Bronchial epithelial cell (primary cell): ENCODE measurements at regions not wholly inside any gene's neighbourhood (a gene's known extent, or its start where the extent isn't known, plus 50 kb on each side); places are given as distances from the start of the nearest gene placed in this dataset.

Source experiments
- DNase-seq: peaks from one replicate; pipeline ENCODE4 v3.0.0-alpha.2; 2010; ENCODE audit warnings: low read depth
- FAIRE-seq: peaks from 2 replicates; lab custom pipeline; 2011; peaks lifted over from hg19 to GRCh38; lab: Jason Lieb, UNC
- H3K27me3 ChIP-seq: 2 replicates; pipeline ENCODE4 v1.5.1; 2011; ENCODE audit warnings: low read length; ENCODE audit not compliant: control insufficient read depth, insufficient read depth
- H3K36me3 ChIP-seq: 2 replicates; pipeline ENCODE4 v1.5.1; 2011; ENCODE audit warnings: low read length; ENCODE audit not compliant: control insufficient read depth, insufficient read depth
- H3K4me3 ChIP-seq: 2 replicates; pipeline ENCODE4 v1.5.1; 2011; ENCODE audit warnings: mild to moderate bottlenecking, low read depth, low read length, control low read depth
- TF ChIP-seq, protein P1 (sequence below): IDR thresholded peaks from 2 replicates; pipeline ENCODE4 v1.5.1; 2011; ENCODE audit warnings: mild to moderate bottlenecking, moderate library complexity, low read length, control low read depth, inconsistent platforms; ENCODE audit not compliant: insufficient read depth, severe bottlenecking

- FAIRE-seq: no peak
- no peak overlapping the region for H3K4me3 ChIP-seq
Measured at GRCh38 chr2:194562329-194562728, 1094.7 kb upstream of the SLC39A10 start.

GRCh38 chr2:194559964-194560363, 1097.1 kb upstream of the SLC39A10 start:
- Histone ChIP-seq H3K27me3 (no peaks in the 10 kb centered on the region), H3K4me3 (no peak overlapping the region), H3K36me3 (no peaks in the 10 kb centered on the region)
- DNase-seq: no peak
- TF ChIP-seq, protein P1, sequence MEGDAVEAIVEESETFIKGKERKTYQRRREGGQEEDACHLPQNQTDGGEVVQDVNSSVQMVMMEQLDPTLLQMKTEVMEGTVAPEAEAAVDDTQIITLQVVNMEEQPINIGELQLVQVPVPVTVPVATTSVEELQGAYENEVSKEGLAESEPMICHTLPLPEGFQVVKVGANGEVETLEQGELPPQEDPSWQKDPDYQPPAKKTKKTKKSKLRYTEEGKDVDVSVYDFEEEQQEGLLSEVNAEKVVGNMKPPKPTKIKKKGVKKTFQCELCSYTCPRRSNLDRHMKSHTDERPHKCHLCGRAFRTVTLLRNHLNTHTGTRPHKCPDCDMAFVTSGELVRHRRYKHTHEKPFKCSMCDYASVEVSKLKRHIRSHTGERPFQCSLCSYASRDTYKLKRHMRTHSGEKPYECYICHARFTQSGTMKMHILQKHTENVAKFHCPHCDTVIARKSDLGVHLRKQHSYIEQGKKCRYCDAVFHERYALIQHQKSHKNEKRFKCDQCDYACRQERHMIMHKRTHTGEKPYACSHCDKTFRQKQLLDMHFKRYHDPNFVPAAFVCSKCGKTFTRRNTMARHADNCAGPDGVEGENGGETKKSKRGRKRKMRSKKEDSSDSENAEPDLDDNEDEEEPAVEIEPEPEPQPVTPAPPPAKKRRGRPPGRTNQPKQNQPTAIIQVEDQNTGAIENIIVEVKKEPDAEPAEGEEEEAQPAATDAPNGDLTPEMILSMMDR: no peak
- peak; percentile 32 for FAIRE-seq

More at GRCh38 chr2:194562329-194562728, 1094.7 kb upstream of the SLC39A10 start:
- Histone ChIP-seq H3K36me3 (no peaks in the 10 kb centered on the region), H3K27me3 (no peaks in the 10 kb centered on the region)
- DNase-seq: no peak
- TF ChIP-seq, protein P1: no peak

DNA sequence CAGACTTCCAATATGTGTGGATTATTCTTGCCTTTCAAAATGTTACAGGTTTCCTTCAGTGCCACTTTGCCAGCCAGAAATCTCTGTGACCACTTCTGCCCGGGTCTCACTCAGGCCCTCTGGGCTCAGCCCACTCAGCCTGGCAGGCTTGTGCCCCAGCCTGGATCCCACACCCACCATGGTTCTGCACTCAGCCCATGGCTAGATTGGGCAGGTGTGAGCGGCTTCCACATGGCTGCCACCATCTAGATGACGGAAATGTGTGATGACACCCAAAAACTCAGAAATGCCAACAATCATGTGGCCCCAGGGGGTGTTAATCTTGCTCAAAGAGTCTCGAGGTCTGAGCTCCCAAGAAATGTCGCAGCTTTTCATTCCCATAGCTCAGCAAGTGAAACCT, 1097.5 kb upstream of the SLC39A10 start:
- no peaks in the 10 kb centered on the region for H3K27me3 ChIP-seq
- no peak overlapping the region for H3K4me3 ChIP-seq
- FAIRE-seq (no peak), DNase-seq (no peak)
- TF ChIP-seq, protein P1: no peak
- no peaks in the 10 kb centered on the region for H3K36me3 ChIP-seq

- Histone ChIP-seq H3K4me3 (no peak overlapping the region), H3K36me3 (no peaks in the 10 kb centered on the region), H3K27me3 (no peaks in the 10 kb centered on the region)
- no peak for FAIRE-seq
- no peak for DNase-seq
- TF ChIP-seq, protein P1: no peak
Measured at GRCh38 chr2:194557993-194558392, 1099.0 kb upstream of the SLC39A10 start.

DNA sequence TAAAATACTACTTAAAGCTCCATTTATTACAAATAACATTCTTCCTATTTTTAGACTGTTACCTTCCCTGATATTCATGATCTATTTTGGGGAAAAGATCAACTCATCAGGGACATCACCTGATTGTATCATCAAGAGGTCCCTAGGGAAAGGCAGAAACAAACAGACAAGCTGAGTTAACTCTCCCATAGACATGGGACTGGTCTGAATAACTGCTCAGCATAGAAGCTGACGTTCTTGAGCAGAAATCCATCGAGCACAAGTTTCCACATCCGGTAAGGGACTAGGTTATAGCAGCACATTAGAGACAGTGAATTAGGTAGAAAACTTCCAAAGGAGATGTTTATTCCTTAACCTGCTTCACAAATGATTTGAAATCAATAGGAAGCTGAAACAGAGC, 1100.4 kb upstream of the SLC39A10 start:
- Histone ChIP-seq H3K36me3 (no peaks in the 10 kb centered on the region), H3K4me3 (no peak overlapping the region), H3K27me3 (no peaks in the 10 kb centered on the region)
- DNase-seq (no peak), FAIRE-seq (no peak)
- TF ChIP-seq, protein P1: no peak

- Histone ChIP-seq H3K36me3 (no peaks in the 10 kb centered on the region), H3K4me3 (no peak overlapping the region), H3K27me3 (no peaks in the 10 kb centered on the region)
- FAIRE-seq: no peak
- no peak for DNase-seq
- TF ChIP-seq, protein P1: no peak
Measured at GRCh38 chr2:194553980-194554379, 1103.0 kb upstream of the SLC39A10 start.
